K562 (cell line): ENCODE measurements at regions not wholly inside any gene's neighbourhood (a gene's known extent, or its start where the extent isn't known, plus 50 kb on each side); places are given as distances from the start of the nearest gene placed in this dataset.

ENCODE experiments used
- ATAC-seq: fragments of 200-7000 bp; cut with Tn5 transposase; 3 replicates; pipeline ENCODE4 v1.9.1; 2020; ENCODE audit warnings: moderate library complexity
- BruUV-seq: library from RNA; stranded (reverse); fragments of 400-500 nt; replicated peaks from 2 replicates; lab custom pipeline; 2021; lab: Mats Ljungman, UMichigan
- CTCF ChIA-PET: fragments of 300-600 bp; formaldehyde crosslinking; extraction: SDS; loops from one replicate; lab custom pipeline; 2021; ENCODE audit warnings: low intra/inter-chr PET ratio; lab: Yijun Ruan, JAX
- POLR2A ChIA-PET: fragments of 300-600, 350-650 bp; sonication (Branson Sonifier 250); formaldehyde crosslinking; extraction: SDS; loops from one replicate; lab custom pipeline; 2021; ENCODE audit warnings: antibody characterized with exemption, inconsistent platforms; lab: Yijun Ruan, JAX
- DNase-seq, 4 experiments: peaks; one replicate each; pipeline versions ENCODE4 v3.0.0 to v3.0.0-alpha.2; 2011 to 2018; ENCODE audit warnings: low spot score in 3 of 4, mixed read lengths in 3 of 4; ENCODE audit errors: extremely low read depth in 1 of 4
- FAIRE-seq: peaks from 2 replicates; lab custom pipeline; 2011; peaks lifted over from hg19 to GRCh38; lab: Jason Lieb, UNC
- H2AFZ ChIP-seq: 2 replicates; pipeline ENCODE4 v1.6.0; 2011; ENCODE audit warnings: low read depth, low read length, control low read depth, inconsistent platforms
- H3K27ac ChIP-seq: fragments of 200-600 bp; 3 replicates; pipeline ENCODE4 v1.8.0; 2011; ENCODE audit warnings: low read depth, mild to moderate bottlenecking, control low read depth, inconsistent platforms, low read length, moderate library complexity, mixed read lengths; ENCODE audit errors: extremely low read depth
- H3K27me3 ChIP-seq, 2 experiments: fragments of 300-600 bp in 1 of 2; 2 replicates in 1 of 2; 3 replicates in 1 of 2; pipeline versions ENCODE4 v1.6.0 to v1.8.0; 2011; ENCODE audit warnings: inconsistent platforms in 2 of 2, low read length in 2 of 2, mild to moderate bottlenecking in 1 of 2, mixed read lengths in 1 of 2, moderate library complexity in 1 of 2; ENCODE audit not compliant: control insufficient read depth in 2 of 2, insufficient read depth in 2 of 2
- H3K36me3 ChIP-seq: fragments of 300-600 bp; 3 replicates; pipeline ENCODE4 v1.8.0; 2011; ENCODE audit warnings: mild to moderate bottlenecking, low read length, inconsistent platforms; ENCODE audit not compliant: control insufficient read depth, insufficient read depth
- H3K4me1 ChIP-seq, 2 experiments: fragments of 200-600 bp in 1 of 2; replicated peaks in 1 of 2; 2 replicates in 1 of 2; 3 replicates in 1 of 2; pipeline versions ENCODE4 v1.5.1 to v1.8.0; 2011; ENCODE audit warnings: inconsistent platforms in 2 of 2, low read length in 2 of 2, mild to moderate bottlenecking in 1 of 2, mixed read lengths in 1 of 2, moderate library complexity in 1 of 2; ENCODE audit not compliant: control insufficient read depth in 2 of 2, insufficient read depth in 2 of 2
- H3K4me2 ChIP-seq: 2 replicates; pipeline ENCODE4 v1.6.1; 2011; ENCODE audit warnings: low read length, control low read depth, inconsistent platforms, mixed read lengths; ENCODE audit not compliant: insufficient read depth
- H3K4me3 ChIP-seq: fragments of 200-600 bp; sonication (generic), shearing (Covaris generic); 2 replicates; pipeline ENCODE4 v1.5.1; 2016; ENCODE audit warnings: control low read depth, inconsistent platforms
- H3K79me2 ChIP-seq: fragments of 200-600 bp; 3 replicates; pipeline ENCODE4 v1.8.0; 2011; ENCODE audit warnings: low read length, inconsistent platforms; ENCODE audit not compliant: control insufficient read depth, insufficient read depth
- H3K9ac ChIP-seq, 2 experiments: 2 replicates each; pipeline versions ENCODE4 v1.6.0 to v1.6.1; 2011; ENCODE audit warnings: low read depth in 2 of 2, low read length in 2 of 2, control low read depth in 1 of 2, inconsistent platforms in 1 of 2, mild to moderate bottlenecking in 1 of 2, mixed read lengths in 1 of 2; ENCODE audit not compliant: insufficient read depth in 1 of 2
- H3K9me1 ChIP-seq: one replicate; pipeline ENCODE4 v1.6.0; 2011; ENCODE audit warnings: inconsistent platforms, mild to moderate bottlenecking, low read length, moderate library complexity; ENCODE audit not compliant: control insufficient read depth, insufficient read depth
- H3K9me3 ChIP-seq: replicated peaks from 2 replicates; pipeline ENCODE4 v1.5.1; 2011; ENCODE audit warnings: low read depth, low read length, inconsistent platforms; ENCODE audit not compliant: control insufficient read depth, insufficient read depth
- H4K20me1 ChIP-seq: replicated peaks from 2 replicates; pipeline ENCODE4 v1.6.1; 2011; ENCODE audit warnings: low read length, inconsistent platforms, mixed read lengths; ENCODE audit not compliant: control insufficient read depth, insufficient read depth
- CBFA2T3 ChIP-seq: fragments of 450-650 bp; IDR thresholded peaks from 2 replicates; pipeline ENCODE4 v1.6.1; 2017
- CHCHD3 ChIP-seq: fragments of 250-450 bp; sonication (Bioruptor Pico); IDR thresholded peaks from 2 replicates; pipeline ENCODE4 v2.1.2; 2022; ENCODE audit warnings: mild to moderate bottlenecking
- HCFC1 ChIP-seq: IDR thresholded peaks from 2 replicates; pipeline ENCODE4 v1.6.1; 2012; ENCODE audit warnings: low read depth, low read length, improper control_type of control experiment
- IFI16 ChIP-seq: fragments of 250-450 bp; sonication (Bioruptor Pico); IDR thresholded peaks from 2 replicates; pipeline ENCODE4 v2.1.2; 2022; ENCODE audit warnings: mild to moderate bottlenecking, inconsistent platforms
- JUND ChIP-seq, 2 experiments: IDR thresholded peaks; 2 replicates in 1 of 2; 3 replicates in 1 of 2; pipeline ENCODE4 v1.6.1; 2011; ENCODE audit warnings: borderline replicate concordance in 2 of 2, low read depth in 2 of 2, low read length in 2 of 2, improper control_type of control experiment in 1 of 2, missing biosample characterization in 1 of 2, missing genetic modification characterization in 1 of 2, missing genetic modification reagents in 1 of 2
- MCM2 ChIP-seq: fragments of 450-650 bp; IDR thresholded peaks from 2 replicates; pipeline ENCODE4 v1.6.1; 2017; ENCODE audit warnings: low read depth, mild to moderate bottlenecking
- STAG1 ChIP-seq: sonication (generic); formaldehyde crosslinking; IDR thresholded peaks from 2 replicates; pipeline ENCODE4 v1.5.0; 2020; ENCODE audit warnings: missing genetic modification reagents, borderline replicate concordance
- ZNF165 ChIP-seq: fragments of 250-450 bp; sonication (Bioruptor Pico); IDR thresholded peaks from 2 replicates; pipeline ENCODE4 v1.4.0; 2020; ENCODE audit warnings: borderline replicate concordance
- ZNF212 ChIP-seq: fragments of 450-650 bp; formaldehyde crosslinking; IDR thresholded peaks from 2 replicates; pipeline ENCODE4 v1.4.0; 2020; ENCODE audit warnings: mild to moderate bottlenecking
- ZSCAN29 ChIP-seq: fragments of 450-650 bp; IDR thresholded peaks from 2 replicates; pipeline ENCODE4 v1.6.1; 2017
- WGBS: fragments of 100-300 bp; shearing (Covaris generic); methylation state at CpG from one replicate; pipeline ENCODE4 v1.1.6; 2016; ENCODE audit warnings: low coverage, mixed read lengths; ENCODE audit not compliant: insufficient coverage; ENCODE audit errors: missing lambda C conversion rate; 5-methylcytosine and 5-hydroxymethylcytosine counted together
- in situ Hi-C: fragments of 300-500 bp; cut with MboI; formaldehyde crosslinking; loops from 4 replicates; pipeline ENCODE4 v1.15.0; 2018; ENCODE audit warnings: inconsistent platforms, mixed read lengths
- intact Hi-C: fragments of 100-400 bp; cut with micrococcal nuclease; formaldehyde crosslinking; loops from 2 replicates; pipeline ENCODE4 v1.14.2; 2022
- TF ChIP-seq, protein P1 (sequence below), 2 experiments: fragments of 450-650 bp in 1 of 2; sonication (generic) in 1 of 2; formaldehyde crosslinking in 1 of 2; IDR thresholded peaks in 1 of 2; conservative IDR thresholded peaks in 1 of 2; 2 replicates each; pipeline versions ENCODE4 v1.6.1 to v1.8.1; 2016 to 2023; ENCODE audit warnings: mild to moderate bottlenecking in 2 of 2, moderate library complexity in 2 of 2, inconsistent platforms in 1 of 2, missing genetic modification reagents in 1 of 2
- TF ChIP-seq, protein P2 (sequence below), 3 experiments: IDR thresholded peaks in 2 of 3; conservative IDR thresholded peaks in 1 of 3; 2 replicates each; pipeline ENCODE4 v1.5.1; 2011 to 2012; ENCODE audit warnings: low read length in 3 of 3, mild to moderate bottlenecking in 3 of 3, control low read depth in 2 of 3, improper control_type of control experiment in 1 of 3, inconsistent platforms in 1 of 3, low read depth in 1 of 3, mixed read lengths in 1 of 3, moderate library complexity in 1 of 3; ENCODE audit not compliant: insufficient read depth in 2 of 3

DNA sequence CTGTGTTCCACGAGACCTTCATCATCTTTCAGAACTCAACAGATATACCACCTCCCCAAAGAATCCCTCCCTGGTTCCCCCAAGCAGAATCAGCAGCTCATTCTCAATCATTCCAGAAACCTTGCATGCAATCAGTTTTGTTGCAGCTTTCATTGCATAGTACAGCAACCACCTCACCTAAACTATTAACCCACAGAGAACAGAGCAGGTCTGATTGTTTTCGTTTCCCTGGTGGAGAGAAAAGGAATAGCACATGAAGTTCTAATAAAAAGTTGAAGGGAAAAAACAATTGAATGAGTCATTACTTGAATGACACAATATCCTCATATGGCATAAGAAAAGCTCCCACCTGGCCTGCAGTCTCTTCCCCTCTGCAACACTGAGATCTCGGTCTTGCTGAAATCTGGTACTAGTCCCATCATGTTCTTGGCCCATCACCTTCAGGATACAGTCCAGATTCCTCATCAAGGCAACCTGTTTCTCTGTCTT lies 147.1 kb upstream of the GDF10 start:
- no TSS peak for BruUV-seq
- POLR2A ChIA-PET = no interaction called here
- Histone ChIP-seq H3K79me2 (no peaks in the 10 kb centered on the region), H3K4me2 (no peak overlapping the region), H3K27ac (no peak overlapping the region), H3K9me3 (no peaks in the 10 kb centered on the region), H3K27me3 (no peaks in the 10 kb centered on the region; a peak in 1 of 5 replicates), H3K36me3 (no peaks in the 10 kb centered on the region), H3K4me1 (no peaks in the 10 kb centered on the region), H3K9ac (no peak overlapping the region), H4K20me1 (no peaks in the 10 kb centered on the region), H3K4me3 (no peak overlapping the region), H2AFZ (no peak overlapping the region)
- ATAC-seq (peak; percentile 32; the same call in 1 of the 3 replicates), FAIRE-seq (no peak), DNase-seq (peak in 2 of 4 experiments; percentile 29 to 36)
- intact Hi-C loops (no loop called here), in situ Hi-C loops (no loop called here)
- 2% methylated on average over 3 of the region's 3 CpGs for WGBS
- TF ChIP-seq JUND (IDR thresholded peaks at IDR 0.05; ENCODE audit: borderline replicate concordance, low read depth, low read length) (0 out of 2 replicates have a peak, but pooled peaks have one; percentile 4), JUND (tag; IDR thresholded peaks at IDR 0.05; ENCODE audit: borderline replicate concordance, low read depth, low read length) (no peak), STAG1 (CRISPR knock-in tag) (no peak), ZNF165 (CRISPR knock-in tag) (no peak), ZSCAN29 (no peak), MCM2 (no peak), CHCHD3 (CRISPR knock-in tag) (no peak), IFI16 (no peak), ZNF212 (CRISPR knock-in tag) (no peak), CBFA2T3 (no peak), HCFC1 (no peak)
- TF ChIP-seq, protein P1, sequence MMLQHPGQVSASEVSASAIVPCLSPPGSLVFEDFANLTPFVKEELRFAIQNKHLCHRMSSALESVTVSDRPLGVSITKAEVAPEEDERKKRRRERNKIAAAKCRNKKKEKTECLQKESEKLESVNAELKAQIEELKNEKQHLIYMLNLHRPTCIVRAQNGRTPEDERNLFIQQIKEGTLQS (IDR thresholded peaks at IDR 0.05) = peak; percentile 37; the same call in 1 of the 2 replicates
- TF ChIP-seq, protein P1 (CRISPR knock-in tag; conservative IDR thresholded peaks at IDR 0.05) = no peak
- TF ChIP-seq, protein P2, sequence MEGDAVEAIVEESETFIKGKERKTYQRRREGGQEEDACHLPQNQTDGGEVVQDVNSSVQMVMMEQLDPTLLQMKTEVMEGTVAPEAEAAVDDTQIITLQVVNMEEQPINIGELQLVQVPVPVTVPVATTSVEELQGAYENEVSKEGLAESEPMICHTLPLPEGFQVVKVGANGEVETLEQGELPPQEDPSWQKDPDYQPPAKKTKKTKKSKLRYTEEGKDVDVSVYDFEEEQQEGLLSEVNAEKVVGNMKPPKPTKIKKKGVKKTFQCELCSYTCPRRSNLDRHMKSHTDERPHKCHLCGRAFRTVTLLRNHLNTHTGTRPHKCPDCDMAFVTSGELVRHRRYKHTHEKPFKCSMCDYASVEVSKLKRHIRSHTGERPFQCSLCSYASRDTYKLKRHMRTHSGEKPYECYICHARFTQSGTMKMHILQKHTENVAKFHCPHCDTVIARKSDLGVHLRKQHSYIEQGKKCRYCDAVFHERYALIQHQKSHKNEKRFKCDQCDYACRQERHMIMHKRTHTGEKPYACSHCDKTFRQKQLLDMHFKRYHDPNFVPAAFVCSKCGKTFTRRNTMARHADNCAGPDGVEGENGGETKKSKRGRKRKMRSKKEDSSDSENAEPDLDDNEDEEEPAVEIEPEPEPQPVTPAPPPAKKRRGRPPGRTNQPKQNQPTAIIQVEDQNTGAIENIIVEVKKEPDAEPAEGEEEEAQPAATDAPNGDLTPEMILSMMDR (IDR thresholded peaks at IDR 0.05 in 2 of 3, conservative IDR thresholded peaks at IDR 0.05 in 1 of 3; ENCODE audit: insufficient read depth in 2 of 3, low read depth in 1 of 3, low read length in 3 of 3) = peak in 1 of 3 experiments; percentile 21; a peak in 1 of 6 replicates
- TF ChIP-seq, all 486 proteins: peak for 3
- H3K9me1 ChIP-seq = no peaks in the 10 kb centered on the region
- CTCF ChIA-PET = no interaction called here
